AG10803 (cell line): ENCODE measurements at regions not wholly inside any gene's neighbourhood (a gene's known extent, or its start where the extent isn't known, plus 50 kb on each side); places are given as distances from the start of the nearest gene placed in this dataset.

Experiments
- DNase-seq: peaks from one replicate; pipeline ENCODE4 v3.0.0; 2010; ENCODE audit warnings: low read depth
- H3K4me3 ChIP-seq: 2 replicates; pipeline ENCODE4 v1.5.1; 2011; ENCODE audit warnings: mild to moderate bottlenecking, low read length, control low read depth
- TF ChIP-seq, protein P1 (sequence below): conservative IDR thresholded peaks from 2 replicates; pipeline ENCODE4 v1.5.1; 2011; ENCODE audit warnings: mild to moderate bottlenecking, low read length, control low read depth, inconsistent platforms

DNA sequence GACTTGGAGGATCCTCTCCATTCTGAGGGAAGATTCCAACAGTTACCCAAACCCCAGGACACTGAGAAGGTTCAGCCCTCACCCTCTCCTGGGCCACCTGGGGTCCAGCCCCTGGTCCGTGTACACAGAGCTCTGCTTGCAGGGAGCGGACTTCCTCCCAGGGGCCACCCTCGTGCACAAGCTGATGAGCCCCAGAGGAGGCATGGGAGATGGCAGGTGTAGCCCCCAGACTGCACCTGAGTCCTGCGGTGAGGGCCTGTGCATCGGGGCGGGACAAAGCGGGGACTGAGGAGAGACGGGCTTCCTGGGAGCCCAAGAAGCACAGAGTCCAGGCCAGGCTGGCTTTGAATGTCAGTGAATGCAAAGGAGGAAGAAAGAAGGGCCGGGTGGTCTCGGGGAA, 1374.9 kb downstream of the BRD1 start:
- TF ChIP-seq, protein P1, sequence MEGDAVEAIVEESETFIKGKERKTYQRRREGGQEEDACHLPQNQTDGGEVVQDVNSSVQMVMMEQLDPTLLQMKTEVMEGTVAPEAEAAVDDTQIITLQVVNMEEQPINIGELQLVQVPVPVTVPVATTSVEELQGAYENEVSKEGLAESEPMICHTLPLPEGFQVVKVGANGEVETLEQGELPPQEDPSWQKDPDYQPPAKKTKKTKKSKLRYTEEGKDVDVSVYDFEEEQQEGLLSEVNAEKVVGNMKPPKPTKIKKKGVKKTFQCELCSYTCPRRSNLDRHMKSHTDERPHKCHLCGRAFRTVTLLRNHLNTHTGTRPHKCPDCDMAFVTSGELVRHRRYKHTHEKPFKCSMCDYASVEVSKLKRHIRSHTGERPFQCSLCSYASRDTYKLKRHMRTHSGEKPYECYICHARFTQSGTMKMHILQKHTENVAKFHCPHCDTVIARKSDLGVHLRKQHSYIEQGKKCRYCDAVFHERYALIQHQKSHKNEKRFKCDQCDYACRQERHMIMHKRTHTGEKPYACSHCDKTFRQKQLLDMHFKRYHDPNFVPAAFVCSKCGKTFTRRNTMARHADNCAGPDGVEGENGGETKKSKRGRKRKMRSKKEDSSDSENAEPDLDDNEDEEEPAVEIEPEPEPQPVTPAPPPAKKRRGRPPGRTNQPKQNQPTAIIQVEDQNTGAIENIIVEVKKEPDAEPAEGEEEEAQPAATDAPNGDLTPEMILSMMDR = no peak
- DNase-seq = no peak
- no peak overlapping the region for H3K4me3 ChIP-seq

DNA sequence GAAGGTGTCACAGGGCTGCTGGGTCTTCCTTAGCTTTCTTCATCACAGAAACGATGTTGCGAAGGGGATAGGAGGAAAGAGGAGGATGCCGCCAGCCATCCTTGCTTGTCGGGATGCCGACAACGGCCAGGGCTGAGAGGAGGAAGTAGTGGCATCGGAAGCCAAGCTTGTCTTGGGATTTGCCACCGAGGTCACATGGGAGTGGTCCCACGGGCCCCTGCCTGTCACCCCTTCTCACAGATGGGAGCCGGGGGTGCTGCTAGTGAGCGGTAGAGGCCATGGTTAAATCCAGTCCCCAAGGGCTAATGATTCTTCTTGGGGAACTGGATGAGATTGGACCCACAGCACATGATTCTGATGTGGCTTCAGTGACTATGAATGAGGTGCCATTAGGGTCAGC, 1375.8 kb downstream of the BRD1 start:
- DNase-seq = no peak
- TF ChIP-seq, protein P1 = no peak
- no peak overlapping the region for H3K4me3 ChIP-seq

DNA sequence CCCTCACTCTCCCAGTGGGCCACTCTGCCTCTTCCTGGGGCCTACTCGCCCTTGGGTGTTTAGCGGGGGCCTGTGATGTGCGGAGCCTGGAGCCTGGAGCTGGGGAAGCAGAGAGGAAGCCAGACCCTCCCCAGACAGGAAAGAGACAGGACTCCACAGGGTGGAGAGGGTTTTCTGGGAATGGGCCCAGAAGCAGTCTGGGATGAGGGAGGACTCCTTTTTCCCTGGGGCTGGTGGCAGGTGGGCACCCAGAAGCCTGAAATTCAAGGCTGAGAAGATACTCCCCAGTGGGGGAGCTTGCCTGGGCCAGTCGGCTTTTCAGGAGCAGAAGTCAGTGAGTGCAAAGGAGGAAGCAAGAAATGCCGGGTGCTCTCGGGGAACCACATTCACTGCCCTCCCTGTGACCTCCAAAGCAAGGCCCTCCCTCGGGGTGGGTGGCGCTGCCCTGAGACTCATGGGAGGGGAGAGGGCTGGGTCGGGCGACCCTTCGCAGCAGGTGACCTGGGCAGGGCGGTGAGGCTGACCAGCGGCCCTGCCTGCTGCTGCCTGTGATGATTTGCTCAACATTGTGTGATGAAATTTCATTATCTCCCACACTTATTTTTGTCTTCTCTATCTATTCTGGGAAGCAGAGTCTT, 1377.4 kb downstream of the BRD1 start:
- no peak for DNase-seq
- TF ChIP-seq, protein P1 = no peak
- no peak overlapping the region for H3K4me3 ChIP-seq

DNA sequence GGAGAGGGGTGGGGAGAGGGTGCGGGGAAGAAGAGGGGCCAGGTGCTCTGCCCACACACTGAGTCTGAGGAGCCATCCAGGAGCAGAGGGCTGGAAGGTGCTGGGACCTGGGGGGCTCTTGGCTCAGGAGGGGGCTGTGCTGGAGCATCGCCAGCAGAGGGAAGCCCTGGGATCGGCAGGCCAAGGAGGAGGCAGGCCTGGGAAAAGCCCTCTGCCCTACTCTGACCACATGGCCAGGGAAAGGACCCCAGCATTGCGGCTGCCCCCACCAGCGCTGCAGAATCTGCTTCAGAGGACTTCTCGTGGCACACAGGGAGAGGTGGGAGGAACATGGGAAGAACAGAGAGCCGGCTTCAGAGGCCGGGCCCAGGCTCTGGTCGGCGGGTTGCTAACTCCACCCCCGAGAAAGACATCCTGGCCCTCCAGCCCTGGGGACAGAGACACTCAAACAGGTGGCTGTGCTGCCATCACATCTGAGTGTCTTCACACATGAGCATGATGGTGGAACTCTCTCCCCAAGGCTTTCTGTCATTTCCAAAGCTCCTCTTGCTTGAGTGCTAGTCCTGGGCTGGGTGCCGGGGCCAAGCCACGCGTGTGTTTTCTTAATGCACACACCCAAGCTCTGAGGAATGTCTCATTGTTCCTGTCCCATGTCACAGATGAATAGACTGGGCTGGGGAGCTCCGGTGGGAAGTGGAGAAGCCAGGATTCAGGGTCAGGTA, 1378.0 kb downstream of the BRD1 start:
- TF ChIP-seq, protein P1 = no peak
- no peak for DNase-seq
- H3K4me3 ChIP-seq = no peak overlapping the region

DNA sequence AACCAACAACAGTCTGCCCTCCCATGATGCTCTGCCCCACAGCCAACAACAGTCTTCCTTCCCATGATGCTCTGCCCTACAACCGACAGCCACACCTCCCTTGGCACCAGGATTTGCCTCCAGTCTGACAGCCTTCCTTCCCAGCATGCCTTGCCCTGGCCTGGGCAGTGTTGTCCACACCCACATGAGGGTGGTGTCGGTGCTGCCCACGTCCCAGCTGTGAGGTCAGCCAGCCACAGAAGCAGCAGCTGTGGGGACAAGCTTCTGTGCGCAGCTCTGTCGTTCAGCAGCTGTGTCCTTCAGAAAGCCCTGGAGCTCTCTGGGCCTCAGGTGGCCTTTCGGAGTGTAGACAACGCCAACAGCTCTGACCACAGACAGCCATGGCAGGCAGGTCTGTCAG, 1378.9 kb downstream of the BRD1 start:
- no peak for DNase-seq
- H3K4me3 ChIP-seq = no peak overlapping the region
- TF ChIP-seq, protein P1 = no peak

DNA sequence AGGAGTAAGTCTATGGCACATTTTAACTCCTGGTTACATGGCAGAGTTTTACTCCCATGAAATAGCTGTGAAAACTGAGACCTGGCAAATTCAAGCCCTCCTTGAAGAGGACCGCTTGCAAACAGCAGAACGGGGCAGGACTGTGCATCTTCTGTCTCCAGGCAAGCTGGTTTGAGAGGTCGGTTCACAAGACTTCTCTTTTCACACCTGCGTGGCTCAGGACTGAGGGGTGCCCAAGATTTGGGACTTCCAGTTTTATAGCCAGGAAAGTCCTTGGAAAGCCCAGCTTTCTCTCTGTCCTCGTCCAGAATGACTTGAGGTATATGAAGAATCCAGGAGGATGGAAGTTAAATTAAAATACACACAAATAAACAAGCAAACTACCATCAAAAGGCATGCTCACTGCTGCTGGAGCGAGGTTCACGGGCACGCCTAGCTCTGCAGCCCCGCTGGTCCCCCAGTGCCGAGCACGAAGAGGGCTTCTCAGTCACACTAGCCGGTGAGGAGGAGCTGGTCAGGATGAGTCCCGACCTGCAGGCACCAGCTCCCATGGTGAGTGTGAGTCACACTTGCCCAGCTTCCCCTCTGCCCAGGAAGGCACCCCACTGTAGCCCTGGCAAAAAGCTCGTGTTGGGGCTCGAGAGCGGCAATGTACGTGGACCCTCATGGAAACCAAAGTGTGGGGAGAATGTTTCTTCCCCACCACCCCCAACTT, 1382.4 kb downstream of the BRD1 start:
- no peak overlapping the region for H3K4me3 ChIP-seq
- TF ChIP-seq, protein P1 = no peak
- no peak for DNase-seq
